ENCODE measurements at regions not wholly inside any gene's neighbourhood (a gene's known extent, or its start where the extent isn't known, plus 50 kb on each side); places are given as distances from the start of the nearest gene placed in this dataset.

DNA sequence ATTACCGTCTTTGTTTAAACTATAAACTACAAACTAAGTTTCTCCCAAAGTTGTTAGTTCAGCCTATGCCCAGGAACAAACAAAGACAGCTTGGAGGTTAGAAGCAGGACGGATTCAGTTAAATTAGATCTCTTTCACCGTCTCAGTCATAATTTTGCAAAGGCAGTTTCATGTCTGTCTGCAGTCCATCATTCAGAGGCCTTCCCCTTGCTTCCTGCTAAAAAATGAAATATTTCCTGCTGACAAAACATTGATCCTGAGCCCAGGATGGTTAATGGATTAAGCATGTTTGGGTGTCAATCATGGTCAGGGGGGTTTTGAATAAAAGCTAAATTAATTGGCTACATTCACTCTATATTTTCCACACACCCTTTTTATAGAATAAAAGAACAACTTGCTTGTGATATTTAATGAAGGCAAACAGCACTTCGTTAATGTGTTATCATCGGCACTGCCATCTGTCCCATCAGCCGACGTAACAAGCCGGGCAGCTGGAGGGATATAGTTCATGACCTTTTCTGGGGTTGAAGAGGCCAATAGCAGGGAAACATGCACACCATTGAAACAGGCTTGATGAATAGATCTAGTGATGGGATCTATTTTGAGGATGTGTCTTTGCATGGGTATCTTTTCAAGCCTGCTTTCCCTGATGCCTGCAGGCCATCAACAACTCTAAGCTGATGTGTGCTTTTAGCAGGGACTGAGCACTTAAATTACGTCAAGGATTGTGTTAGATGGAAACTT, 521.3 kb upstream of the TMEM132C start:
- TF ChIP-seq, protein P1, sequence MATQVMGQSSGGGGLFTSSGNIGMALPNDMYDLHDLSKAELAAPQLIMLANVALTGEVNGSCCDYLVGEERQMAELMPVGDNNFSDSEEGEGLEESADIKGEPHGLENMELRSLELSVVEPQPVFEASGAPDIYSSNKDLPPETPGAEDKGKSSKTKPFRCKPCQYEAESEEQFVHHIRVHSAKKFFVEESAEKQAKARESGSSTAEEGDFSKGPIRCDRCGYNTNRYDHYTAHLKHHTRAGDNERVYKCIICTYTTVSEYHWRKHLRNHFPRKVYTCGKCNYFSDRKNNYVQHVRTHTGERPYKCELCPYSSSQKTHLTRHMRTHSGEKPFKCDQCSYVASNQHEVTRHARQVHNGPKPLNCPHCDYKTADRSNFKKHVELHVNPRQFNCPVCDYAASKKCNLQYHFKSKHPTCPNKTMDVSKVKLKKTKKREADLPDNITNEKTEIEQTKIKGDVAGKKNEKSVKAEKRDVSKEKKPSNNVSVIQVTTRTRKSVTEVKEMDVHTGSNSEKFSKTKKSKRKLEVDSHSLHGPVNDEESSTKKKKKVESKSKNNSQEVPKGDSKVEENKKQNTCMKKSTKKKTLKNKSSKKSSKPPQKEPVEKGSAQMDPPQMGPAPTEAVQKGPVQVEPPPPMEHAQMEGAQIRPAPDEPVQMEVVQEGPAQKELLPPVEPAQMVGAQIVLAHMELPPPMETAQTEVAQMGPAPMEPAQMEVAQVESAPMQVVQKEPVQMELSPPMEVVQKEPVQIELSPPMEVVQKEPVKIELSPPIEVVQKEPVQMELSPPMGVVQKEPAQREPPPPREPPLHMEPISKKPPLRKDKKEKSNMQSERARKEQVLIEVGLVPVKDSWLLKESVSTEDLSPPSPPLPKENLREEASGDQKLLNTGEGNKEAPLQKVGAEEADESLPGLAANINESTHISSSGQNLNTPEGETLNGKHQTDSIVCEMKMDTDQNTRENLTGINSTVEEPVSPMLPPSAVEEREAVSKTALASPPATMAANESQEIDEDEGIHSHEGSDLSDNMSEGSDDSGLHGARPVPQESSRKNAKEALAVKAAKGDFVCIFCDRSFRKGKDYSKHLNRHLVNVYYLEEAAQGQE (IDR thresholded peaks at IDR 0.05; ENCODE audit: borderline replicate concordance): no peak
- no peak for TF ChIP-seq TAF1 (IDR thresholded peaks at IDR 0.05; ENCODE audit: low read depth)
